ENCODE measurements at regions not wholly inside any gene's neighbourhood (a gene's known extent, or its start where the extent isn't known, plus 50 kb on each side); places are given as distances from the start of the nearest gene placed in this dataset.

DNA sequence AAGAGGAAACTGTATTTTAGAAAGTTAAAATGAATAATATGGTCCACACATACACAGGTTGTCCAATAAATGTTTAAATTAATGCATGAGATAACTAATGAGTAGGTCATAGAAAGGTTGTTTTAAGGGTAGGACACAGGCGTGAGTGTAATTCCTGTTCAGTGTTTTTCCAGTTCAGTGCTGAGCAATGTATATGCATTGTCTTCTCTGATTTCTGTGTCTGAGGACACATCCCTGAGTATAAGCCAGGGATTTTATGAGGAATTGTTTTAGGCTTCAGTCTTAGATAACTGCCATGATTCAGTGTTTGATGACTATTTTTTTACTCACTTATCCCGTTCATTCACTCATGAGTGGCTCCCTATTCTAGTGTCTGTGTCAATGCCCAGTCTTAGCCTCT is 298.5 kb upstream of the TBX18 start:
- H3K27ac ChIP-seq (ENCODE audit: low read depth in 1 of 2, low read length in 2 of 2) = no peak overlapping the region
- H3K36me3 ChIP-seq (ENCODE audit: control insufficient read depth in 4 of 4, insufficient read depth in 3 of 4, low read depth in 1 of 4, low read length in 3 of 4) = no peaks in the 10 kb centered on the region
- H3K4me3 ChIP-seq (ENCODE audit: low read depth in 1 of 3, low read length in 3 of 3) = no peak overlapping the region
- no peak for TF ChIP-seq NR2F2 (IDR thresholded peaks at IDR 0.05)
- TF ChIP-seq EGR1 (IDR thresholded peaks at IDR 0.05; ENCODE audit: low read depth in 2 of 2) = no peak
- TF ChIP-seq FOXA1 (IDR thresholded peaks at IDR 0.05) = no peak
- TF ChIP-seq GABPA (IDR thresholded peaks at IDR 0.05 in 1 of 2, conservative IDR thresholded peaks at IDR 0.05 in 1 of 2) = no peak
- TF ChIP-seq, protein P1, sequence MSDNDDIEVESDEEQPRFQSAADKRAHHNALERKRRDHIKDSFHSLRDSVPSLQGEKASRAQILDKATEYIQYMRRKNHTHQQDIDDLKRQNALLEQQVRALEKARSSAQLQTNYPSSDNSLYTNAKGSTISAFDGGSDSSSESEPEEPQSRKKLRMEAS (IDR thresholded peaks at IDR 0.05) = no peak
- TF ChIP-seq FOXA2 (IDR thresholded peaks at IDR 0.05) = no peak
- no peak for TF ChIP-seq YY1 (IDR thresholded peaks at IDR 0.05)
- TF ChIP-seq, protein P2, sequence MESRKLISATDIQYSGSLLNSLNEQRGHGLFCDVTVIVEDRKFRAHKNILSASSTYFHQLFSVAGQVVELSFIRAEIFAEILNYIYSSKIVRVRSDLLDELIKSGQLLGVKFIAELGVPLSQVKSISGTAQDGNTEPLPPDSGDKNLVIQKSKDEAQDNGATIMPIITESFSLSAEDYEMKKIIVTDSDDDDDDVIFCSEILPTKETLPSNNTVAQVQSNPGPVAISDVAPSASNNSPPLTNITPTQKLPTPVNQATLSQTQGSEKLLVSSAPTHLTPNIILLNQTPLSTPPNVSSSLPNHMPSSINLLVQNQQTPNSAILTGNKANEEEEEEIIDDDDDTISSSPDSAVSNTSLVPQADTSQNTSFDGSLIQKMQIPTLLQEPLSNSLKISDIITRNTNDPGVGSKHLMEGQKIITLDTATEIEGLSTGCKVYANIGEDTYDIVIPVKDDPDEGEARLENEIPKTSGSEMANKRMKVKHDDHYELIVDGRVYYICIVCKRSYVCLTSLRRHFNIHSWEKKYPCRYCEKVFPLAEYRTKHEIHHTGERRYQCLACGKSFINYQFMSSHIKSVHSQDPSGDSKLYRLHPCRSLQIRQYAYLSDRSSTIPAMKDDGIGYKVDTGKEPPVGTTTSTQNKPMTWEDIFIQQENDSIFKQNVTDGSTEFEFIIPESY (IDR thresholded peaks at IDR 0.05) = no peak
- TF ChIP-seq HNF4A (conservative IDR thresholded peaks at IDR 0.05) = no peak
- TF ChIP-seq RXRA (IDR thresholded peaks at IDR 0.05) = no peak
- TF ChIP-seq JUND (IDR thresholded peaks at IDR 0.05) = no peak
- no peak for TF ChIP-seq RAD21 (IDR thresholded peaks at IDR 0.05)
- TF ChIP-seq, protein P3, sequence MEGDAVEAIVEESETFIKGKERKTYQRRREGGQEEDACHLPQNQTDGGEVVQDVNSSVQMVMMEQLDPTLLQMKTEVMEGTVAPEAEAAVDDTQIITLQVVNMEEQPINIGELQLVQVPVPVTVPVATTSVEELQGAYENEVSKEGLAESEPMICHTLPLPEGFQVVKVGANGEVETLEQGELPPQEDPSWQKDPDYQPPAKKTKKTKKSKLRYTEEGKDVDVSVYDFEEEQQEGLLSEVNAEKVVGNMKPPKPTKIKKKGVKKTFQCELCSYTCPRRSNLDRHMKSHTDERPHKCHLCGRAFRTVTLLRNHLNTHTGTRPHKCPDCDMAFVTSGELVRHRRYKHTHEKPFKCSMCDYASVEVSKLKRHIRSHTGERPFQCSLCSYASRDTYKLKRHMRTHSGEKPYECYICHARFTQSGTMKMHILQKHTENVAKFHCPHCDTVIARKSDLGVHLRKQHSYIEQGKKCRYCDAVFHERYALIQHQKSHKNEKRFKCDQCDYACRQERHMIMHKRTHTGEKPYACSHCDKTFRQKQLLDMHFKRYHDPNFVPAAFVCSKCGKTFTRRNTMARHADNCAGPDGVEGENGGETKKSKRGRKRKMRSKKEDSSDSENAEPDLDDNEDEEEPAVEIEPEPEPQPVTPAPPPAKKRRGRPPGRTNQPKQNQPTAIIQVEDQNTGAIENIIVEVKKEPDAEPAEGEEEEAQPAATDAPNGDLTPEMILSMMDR (IDR thresholded peaks at IDR 0.05; ENCODE audit: low read depth, low read length, missing input control) = no peak
- no peak for TF ChIP-seq SP1 (IDR thresholded peaks at IDR 0.05)
- TF ChIP-seq HNF4G (IDR thresholded peaks at IDR 0.05) = no peak
- no peak for TF ChIP-seq TAF1 (conservative IDR thresholded peaks at IDR 0.05)
- TF ChIP-seq, protein P4, sequence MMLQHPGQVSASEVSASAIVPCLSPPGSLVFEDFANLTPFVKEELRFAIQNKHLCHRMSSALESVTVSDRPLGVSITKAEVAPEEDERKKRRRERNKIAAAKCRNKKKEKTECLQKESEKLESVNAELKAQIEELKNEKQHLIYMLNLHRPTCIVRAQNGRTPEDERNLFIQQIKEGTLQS (IDR thresholded peaks at IDR 0.05) = no peak
- TF ChIP-seq, protein P5, sequence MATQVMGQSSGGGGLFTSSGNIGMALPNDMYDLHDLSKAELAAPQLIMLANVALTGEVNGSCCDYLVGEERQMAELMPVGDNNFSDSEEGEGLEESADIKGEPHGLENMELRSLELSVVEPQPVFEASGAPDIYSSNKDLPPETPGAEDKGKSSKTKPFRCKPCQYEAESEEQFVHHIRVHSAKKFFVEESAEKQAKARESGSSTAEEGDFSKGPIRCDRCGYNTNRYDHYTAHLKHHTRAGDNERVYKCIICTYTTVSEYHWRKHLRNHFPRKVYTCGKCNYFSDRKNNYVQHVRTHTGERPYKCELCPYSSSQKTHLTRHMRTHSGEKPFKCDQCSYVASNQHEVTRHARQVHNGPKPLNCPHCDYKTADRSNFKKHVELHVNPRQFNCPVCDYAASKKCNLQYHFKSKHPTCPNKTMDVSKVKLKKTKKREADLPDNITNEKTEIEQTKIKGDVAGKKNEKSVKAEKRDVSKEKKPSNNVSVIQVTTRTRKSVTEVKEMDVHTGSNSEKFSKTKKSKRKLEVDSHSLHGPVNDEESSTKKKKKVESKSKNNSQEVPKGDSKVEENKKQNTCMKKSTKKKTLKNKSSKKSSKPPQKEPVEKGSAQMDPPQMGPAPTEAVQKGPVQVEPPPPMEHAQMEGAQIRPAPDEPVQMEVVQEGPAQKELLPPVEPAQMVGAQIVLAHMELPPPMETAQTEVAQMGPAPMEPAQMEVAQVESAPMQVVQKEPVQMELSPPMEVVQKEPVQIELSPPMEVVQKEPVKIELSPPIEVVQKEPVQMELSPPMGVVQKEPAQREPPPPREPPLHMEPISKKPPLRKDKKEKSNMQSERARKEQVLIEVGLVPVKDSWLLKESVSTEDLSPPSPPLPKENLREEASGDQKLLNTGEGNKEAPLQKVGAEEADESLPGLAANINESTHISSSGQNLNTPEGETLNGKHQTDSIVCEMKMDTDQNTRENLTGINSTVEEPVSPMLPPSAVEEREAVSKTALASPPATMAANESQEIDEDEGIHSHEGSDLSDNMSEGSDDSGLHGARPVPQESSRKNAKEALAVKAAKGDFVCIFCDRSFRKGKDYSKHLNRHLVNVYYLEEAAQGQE (IDR thresholded peaks at IDR 0.05) = no peak
- WGBS = 80% methylated on average over 2 of the region's 2 CpGs
- H3K27me3 ChIP-seq (ENCODE audit: control insufficient read depth in 4 of 4, insufficient read depth in 4 of 4, low read length in 3 of 4) = no peaks in the 10 kb centered on the region
- H3K9ac ChIP-seq (ENCODE audit: low read depth in 1 of 2, low read length in 2 of 2) = no peak overlapping the region
- no peak for DNase-seq (ENCODE audit: low spot score)
- H3K9me3 ChIP-seq (ENCODE audit: control insufficient read depth in 4 of 4, low read length in 3 of 4) = no peaks in the 10 kb centered on the region
- peaks cover 2 to 18% (median 9%) of the 10 kb centered on the region in 4 donors for H3K4me1 ChIP-seq (ENCODE audit: control insufficient read depth in 4 of 4, insufficient read depth in 4 of 4, low read length in 3 of 4)
